Liver (tissue), 8 donors: ENCODE measurements at regions not wholly inside any gene's neighbourhood (a gene's known extent, or its start where the extent isn't known, plus 50 kb on each side); places are given as distances from the start of the nearest gene placed in this dataset.

Experiments
- DNase-seq: peaks from one replicate; pipeline ENCODE4 v3.0.0-alpha.2; 2017; ENCODE audit warnings: low spot score
- H3K27ac ChIP-seq, 2 donors: one replicate each; pipeline ENCODE4 v1.7.0; 2013; ENCODE audit warnings: inconsistent platforms in 2 of 2, low read length in 2 of 2, control low read depth in 1 of 2, low read depth in 1 of 2, mild to moderate bottlenecking in 1 of 2
- H3K27me3 ChIP-seq, 4 donors: one replicate each; pipeline versions ENCODE4 v1.6.1 to v1.7.0; 2013; ENCODE audit warnings: low read length in 3 of 4, inconsistent platforms in 1 of 4, mild to moderate bottlenecking in 1 of 4, moderate library complexity in 1 of 4; ENCODE audit not compliant: control insufficient read depth in 4 of 4, insufficient read depth in 4 of 4
- H3K36me3 ChIP-seq, 4 donors: one replicate each; pipeline versions ENCODE4 v1.6.1 to v1.7.0; 2013; ENCODE audit warnings: low read length in 3 of 4, mild to moderate bottlenecking in 3 of 4, low read depth in 1 of 4, moderate library complexity in 1 of 4; ENCODE audit not compliant: control insufficient read depth in 4 of 4, insufficient read depth in 3 of 4
- H3K4me1 ChIP-seq, 4 donors: one replicate each; pipeline versions ENCODE4 v1.6.1 to v1.7.0; 2013; ENCODE audit warnings: low read length in 3 of 4, mild to moderate bottlenecking in 3 of 4, moderate library complexity in 1 of 4; ENCODE audit not compliant: control insufficient read depth in 4 of 4, insufficient read depth in 4 of 4
- H3K4me3 ChIP-seq, 3 donors: one replicate each; pipeline versions ENCODE4 v1.6.1 to v1.7.0; 2013; ENCODE audit warnings: low read length in 3 of 3, control low read depth in 1 of 3, low read depth in 1 of 3, mild to moderate bottlenecking in 1 of 3
- H3K9ac ChIP-seq, 2 donors: one replicate each; pipeline ENCODE4 v1.7.0; 2013; ENCODE audit warnings: low read length in 2 of 2, mild to moderate bottlenecking in 2 of 2, moderate library complexity in 2 of 2, control low read depth in 1 of 2, low read depth in 1 of 2
- H3K9me3 ChIP-seq, 4 donors: one replicate each; pipeline versions ENCODE4 v1.6.1 to v1.7.0; 2013; ENCODE audit warnings: low read length in 3 of 4; ENCODE audit not compliant: control insufficient read depth in 4 of 4
- EGR1 ChIP-seq, 2 donors: IDR thresholded peaks; 2 replicates each; pipeline ENCODE4 v1.6.1; 2016 to 2018; ENCODE audit warnings: antibody characterized with exemption in 2 of 2, low read depth in 2 of 2
- FOXA2 ChIP-seq: IDR thresholded peaks from 2 replicates; pipeline ENCODE4 v1.6.1; 2016; ENCODE audit warnings: antibody characterized with exemption
- GABPA ChIP-seq, 2 donors: IDR thresholded peaks in 1 of 2; conservative IDR thresholded peaks in 1 of 2; 2 replicates each; pipeline ENCODE4 v1.6.1; 2016; ENCODE audit warnings: antibody characterized with exemption in 2 of 2, mild to moderate bottlenecking in 1 of 2, moderate library complexity in 1 of 2
- HNF4A ChIP-seq, 2 donors: conservative IDR thresholded peaks; 2 replicates each; pipeline ENCODE4 v1.6.1; 2016; ENCODE audit warnings: antibody characterized with exemption in 2 of 2, mild to moderate bottlenecking in 2 of 2
- HNF4G ChIP-seq: IDR thresholded peaks from 2 replicates; pipeline ENCODE4 v1.6.1; 2016; ENCODE audit warnings: antibody characterized with exemption
- JUND ChIP-seq, 2 donors: IDR thresholded peaks; 2 replicates each; pipeline ENCODE4 v1.6.1; 2016; ENCODE audit warnings: antibody characterized with exemption in 2 of 2
- NR2F2 ChIP-seq: IDR thresholded peaks from 2 replicates; pipeline ENCODE4 v1.6.1; 2016; ENCODE audit warnings: antibody characterized with exemption
- RAD21 ChIP-seq, 2 donors: IDR thresholded peaks; 2 replicates each; pipeline ENCODE4 v1.6.1; 2016; ENCODE audit warnings: antibody characterized with exemption in 2 of 2, mild to moderate bottlenecking in 2 of 2
- RXRA ChIP-seq, 2 donors: IDR thresholded peaks; 2 replicates each; pipeline ENCODE4 v1.6.1; 2017 to 2018; ENCODE audit warnings: antibody characterized with exemption in 2 of 2, mild to moderate bottlenecking in 1 of 2
- SP1 ChIP-seq: IDR thresholded peaks from 2 replicates; pipeline ENCODE4 v1.6.1; 2018; ENCODE audit warnings: antibody characterized with exemption, mild to moderate bottlenecking
- TAF1 ChIP-seq: conservative IDR thresholded peaks from 2 replicates; pipeline ENCODE4 v1.6.1; 2016; ENCODE audit warnings: antibody characterized with exemption, mild to moderate bottlenecking
- YY1 ChIP-seq: IDR thresholded peaks from 2 replicates; pipeline ENCODE4 v1.6.1; 2016; ENCODE audit warnings: antibody characterized with exemption, mild to moderate bottlenecking
- WGBS: extraction: QIAGEN DNeasy Blood & Tissue Kit; methylation state at CpG from one replicate; pipeline ENCODE4 v1.1.7; 2013; 5-methylcytosine and 5-hydroxymethylcytosine counted together
- TF ChIP-seq, protein P1 (sequence below): IDR thresholded peaks from 2 replicates; pipeline ENCODE4 v1.6.1; 2016; ENCODE audit warnings: antibody characterized with exemption
- TF ChIP-seq, protein P2 (sequence below): fragments of 150-350 bp; IDR thresholded peaks from 2 replicates; pipeline ENCODE4 v1.5.1; 2017; ENCODE audit warnings: improper control_type of control experiment, low read depth, low read length; ENCODE audit not compliant: missing input control
- TF ChIP-seq, protein P3 (sequence below): IDR thresholded peaks from 2 replicates; pipeline ENCODE4 v1.6.1; 2016; ENCODE audit warnings: antibody characterized with exemption
- TF ChIP-seq, protein P4 (sequence below): IDR thresholded peaks from 2 replicates; pipeline ENCODE4 v1.6.1; 2016; ENCODE audit warnings: antibody characterized with exemption
- TF ChIP-seq, protein P5 (sequence below): IDR thresholded peaks from 2 replicates; pipeline ENCODE4 v1.6.1; 2016; ENCODE audit warnings: antibody characterized with exemption, mild to moderate bottlenecking
- donor health status: healthy.
- donor health status: healthy.
- donor health status: healthy.
- donor health status: healthy.
- donor health status: healthy.

DNA sequence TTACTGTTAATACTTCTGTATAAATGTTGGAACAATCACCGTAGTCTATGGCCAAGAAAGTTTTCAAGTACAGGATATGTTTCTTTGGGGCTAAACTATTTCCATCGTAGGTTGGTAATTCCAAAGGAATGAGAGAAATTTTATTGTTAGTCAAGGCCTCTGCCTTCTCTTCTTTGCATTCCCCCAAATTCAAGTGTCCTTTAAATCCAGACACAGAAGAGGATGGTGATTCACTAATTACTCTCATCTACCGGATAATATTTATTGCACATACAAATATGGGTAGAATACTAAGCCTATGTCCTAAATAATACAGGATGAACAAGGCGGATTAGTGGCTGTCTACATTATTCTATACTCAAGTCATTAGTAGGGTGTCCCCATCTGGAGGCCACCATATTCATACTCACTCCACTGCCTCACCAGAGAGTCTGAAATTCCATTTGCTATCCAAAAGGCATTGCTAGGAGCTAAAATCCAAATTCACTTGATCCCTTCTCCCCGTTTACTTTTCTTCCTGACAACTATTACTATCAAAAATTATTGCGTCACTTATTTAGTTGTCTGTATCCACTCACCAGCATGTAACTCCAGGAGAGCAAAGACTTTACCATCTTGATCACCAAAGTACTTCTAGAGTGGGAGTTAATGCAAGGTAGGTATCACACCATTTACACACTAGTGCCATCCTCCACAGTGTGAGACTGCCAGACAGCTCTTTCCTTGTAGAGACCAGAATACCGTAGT, 82.4 kb upstream of the SGCG start:
- WGBS, result 77% methylated on average over 7 of the region's 7 CpGs
- Histone ChIP-seq H3K4me3 (no peak overlapping the region), H3K4me1 (no peaks in the 10 kb centered on the region), H3K27ac (no peak overlapping the region), H3K9ac (no peak overlapping the region), H3K36me3 (no peaks in the 10 kb centered on the region), H3K27me3 (no peaks in the 10 kb centered on the region), H3K9me3 (no peaks in the 10 kb centered on the region)
- no peak for DNase-seq
- TF ChIP-seq FOXA2 (no peak), HNF4G (no peak), JUND (IDR thresholded peaks at IDR 0.05) (no peak), TAF1 (no peak), HNF4A (conservative IDR thresholded peaks at IDR 0.05) (no peak), SP1 (no peak), RAD21 (IDR thresholded peaks at IDR 0.05) (no peak), NR2F2 (no peak), YY1 (no peak), EGR1 (IDR thresholded peaks at IDR 0.05; ENCODE audit: low read depth in 2 of 2) (no peak)
- TF ChIP-seq, protein P1, sequence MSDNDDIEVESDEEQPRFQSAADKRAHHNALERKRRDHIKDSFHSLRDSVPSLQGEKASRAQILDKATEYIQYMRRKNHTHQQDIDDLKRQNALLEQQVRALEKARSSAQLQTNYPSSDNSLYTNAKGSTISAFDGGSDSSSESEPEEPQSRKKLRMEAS, result no peak
- TF ChIP-seq, protein P2, sequence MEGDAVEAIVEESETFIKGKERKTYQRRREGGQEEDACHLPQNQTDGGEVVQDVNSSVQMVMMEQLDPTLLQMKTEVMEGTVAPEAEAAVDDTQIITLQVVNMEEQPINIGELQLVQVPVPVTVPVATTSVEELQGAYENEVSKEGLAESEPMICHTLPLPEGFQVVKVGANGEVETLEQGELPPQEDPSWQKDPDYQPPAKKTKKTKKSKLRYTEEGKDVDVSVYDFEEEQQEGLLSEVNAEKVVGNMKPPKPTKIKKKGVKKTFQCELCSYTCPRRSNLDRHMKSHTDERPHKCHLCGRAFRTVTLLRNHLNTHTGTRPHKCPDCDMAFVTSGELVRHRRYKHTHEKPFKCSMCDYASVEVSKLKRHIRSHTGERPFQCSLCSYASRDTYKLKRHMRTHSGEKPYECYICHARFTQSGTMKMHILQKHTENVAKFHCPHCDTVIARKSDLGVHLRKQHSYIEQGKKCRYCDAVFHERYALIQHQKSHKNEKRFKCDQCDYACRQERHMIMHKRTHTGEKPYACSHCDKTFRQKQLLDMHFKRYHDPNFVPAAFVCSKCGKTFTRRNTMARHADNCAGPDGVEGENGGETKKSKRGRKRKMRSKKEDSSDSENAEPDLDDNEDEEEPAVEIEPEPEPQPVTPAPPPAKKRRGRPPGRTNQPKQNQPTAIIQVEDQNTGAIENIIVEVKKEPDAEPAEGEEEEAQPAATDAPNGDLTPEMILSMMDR, result no peak
- TF ChIP-seq, protein P3, sequence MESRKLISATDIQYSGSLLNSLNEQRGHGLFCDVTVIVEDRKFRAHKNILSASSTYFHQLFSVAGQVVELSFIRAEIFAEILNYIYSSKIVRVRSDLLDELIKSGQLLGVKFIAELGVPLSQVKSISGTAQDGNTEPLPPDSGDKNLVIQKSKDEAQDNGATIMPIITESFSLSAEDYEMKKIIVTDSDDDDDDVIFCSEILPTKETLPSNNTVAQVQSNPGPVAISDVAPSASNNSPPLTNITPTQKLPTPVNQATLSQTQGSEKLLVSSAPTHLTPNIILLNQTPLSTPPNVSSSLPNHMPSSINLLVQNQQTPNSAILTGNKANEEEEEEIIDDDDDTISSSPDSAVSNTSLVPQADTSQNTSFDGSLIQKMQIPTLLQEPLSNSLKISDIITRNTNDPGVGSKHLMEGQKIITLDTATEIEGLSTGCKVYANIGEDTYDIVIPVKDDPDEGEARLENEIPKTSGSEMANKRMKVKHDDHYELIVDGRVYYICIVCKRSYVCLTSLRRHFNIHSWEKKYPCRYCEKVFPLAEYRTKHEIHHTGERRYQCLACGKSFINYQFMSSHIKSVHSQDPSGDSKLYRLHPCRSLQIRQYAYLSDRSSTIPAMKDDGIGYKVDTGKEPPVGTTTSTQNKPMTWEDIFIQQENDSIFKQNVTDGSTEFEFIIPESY, result no peak
- TF ChIP-seq, protein P4, sequence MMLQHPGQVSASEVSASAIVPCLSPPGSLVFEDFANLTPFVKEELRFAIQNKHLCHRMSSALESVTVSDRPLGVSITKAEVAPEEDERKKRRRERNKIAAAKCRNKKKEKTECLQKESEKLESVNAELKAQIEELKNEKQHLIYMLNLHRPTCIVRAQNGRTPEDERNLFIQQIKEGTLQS, result no peak
- TF ChIP-seq, protein P5, sequence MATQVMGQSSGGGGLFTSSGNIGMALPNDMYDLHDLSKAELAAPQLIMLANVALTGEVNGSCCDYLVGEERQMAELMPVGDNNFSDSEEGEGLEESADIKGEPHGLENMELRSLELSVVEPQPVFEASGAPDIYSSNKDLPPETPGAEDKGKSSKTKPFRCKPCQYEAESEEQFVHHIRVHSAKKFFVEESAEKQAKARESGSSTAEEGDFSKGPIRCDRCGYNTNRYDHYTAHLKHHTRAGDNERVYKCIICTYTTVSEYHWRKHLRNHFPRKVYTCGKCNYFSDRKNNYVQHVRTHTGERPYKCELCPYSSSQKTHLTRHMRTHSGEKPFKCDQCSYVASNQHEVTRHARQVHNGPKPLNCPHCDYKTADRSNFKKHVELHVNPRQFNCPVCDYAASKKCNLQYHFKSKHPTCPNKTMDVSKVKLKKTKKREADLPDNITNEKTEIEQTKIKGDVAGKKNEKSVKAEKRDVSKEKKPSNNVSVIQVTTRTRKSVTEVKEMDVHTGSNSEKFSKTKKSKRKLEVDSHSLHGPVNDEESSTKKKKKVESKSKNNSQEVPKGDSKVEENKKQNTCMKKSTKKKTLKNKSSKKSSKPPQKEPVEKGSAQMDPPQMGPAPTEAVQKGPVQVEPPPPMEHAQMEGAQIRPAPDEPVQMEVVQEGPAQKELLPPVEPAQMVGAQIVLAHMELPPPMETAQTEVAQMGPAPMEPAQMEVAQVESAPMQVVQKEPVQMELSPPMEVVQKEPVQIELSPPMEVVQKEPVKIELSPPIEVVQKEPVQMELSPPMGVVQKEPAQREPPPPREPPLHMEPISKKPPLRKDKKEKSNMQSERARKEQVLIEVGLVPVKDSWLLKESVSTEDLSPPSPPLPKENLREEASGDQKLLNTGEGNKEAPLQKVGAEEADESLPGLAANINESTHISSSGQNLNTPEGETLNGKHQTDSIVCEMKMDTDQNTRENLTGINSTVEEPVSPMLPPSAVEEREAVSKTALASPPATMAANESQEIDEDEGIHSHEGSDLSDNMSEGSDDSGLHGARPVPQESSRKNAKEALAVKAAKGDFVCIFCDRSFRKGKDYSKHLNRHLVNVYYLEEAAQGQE, result no peak

DNA sequence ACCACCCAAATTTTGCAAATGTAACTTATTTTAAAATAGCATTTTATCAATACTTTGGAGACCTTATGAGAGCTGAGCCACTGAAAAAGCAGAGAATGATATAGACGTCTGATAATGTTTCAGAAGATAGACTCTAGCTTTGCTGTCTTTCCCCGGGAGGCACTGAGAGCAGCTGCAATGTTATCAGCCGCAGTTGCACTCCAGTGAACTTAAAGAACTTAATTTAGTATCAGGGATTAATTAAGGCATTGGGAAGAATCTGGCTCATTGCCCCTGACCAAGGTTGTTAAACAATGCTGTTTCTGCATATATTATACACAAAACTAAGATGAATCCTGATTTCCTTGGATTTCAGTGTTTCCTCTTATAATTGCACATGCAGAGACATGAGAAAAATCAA, 75.7 kb upstream of the SGCG start:
- Histone ChIP-seq H3K36me3 (no peaks in the 10 kb centered on the region), H3K4me3 (no peak overlapping the region), H3K4me1 (no peaks in the 10 kb centered on the region), H3K27ac (no peak overlapping the region), H3K9me3 (peaks cover 0 to 6% (median 0%) of the 10 kb centered on the region in 4 donors), H3K9ac (no peak overlapping the region), H3K27me3 (peaks cover 0 to 2% (median 0%) of the 10 kb centered on the region in 4 donors)
- no peak for DNase-seq
- 62% methylated on average over 3 of the region's 3 CpGs for WGBS
- no peak for TF ChIP-seq RXRA (IDR thresholded peaks at IDR 0.05)
- TF ChIP-seq, protein P1, result no peak
- no peak for TF ChIP-seq FOXA2
- no peak for TF ChIP-seq SP1
- no peak for TF ChIP-seq TAF1
- TF ChIP-seq, protein P4, result no peak
- TF ChIP-seq, protein P5, result no peak
- TF ChIP-seq HNF4G, result no peak
- TF ChIP-seq HNF4A (conservative IDR thresholded peaks at IDR 0.05), result no peak
- no peak for TF ChIP-seq NR2F2
- no peak for TF ChIP-seq GABPA (IDR thresholded peaks at IDR 0.05 in 1 of 2, conservative IDR thresholded peaks at IDR 0.05 in 1 of 2)
